T-cell (primary cell): ENCODE measurements at regions not wholly inside any gene's neighbourhood (a gene's known extent, or its start where the extent isn't known, plus 50 kb on each side); places are given as distances from the start of the nearest gene placed in this dataset.

Experiments used
- ATAC-seq, 4 experiments: fragments of 200-7000 bp in 3 of 4; fragments of 150-1000 bp in 1 of 4; cut with Tn5 transposase; replicated peaks in 1 of 4; 1 replicate in 3 of 4; 2 replicates in 1 of 4; pipeline ENCODE4 v1.10.0; 2021; ENCODE audit warnings: moderate library complexity in 3 of 4, mild to moderate bottlenecking in 2 of 4, moderate number of reproducible peaks in 1 of 4
- CTCF ChIA-PET, 2 donors: fragments of 300-600 bp; sonication (Branson Sonifier 250); formaldehyde crosslinking; loops; one replicate each; lab custom pipeline; 2022; ENCODE audit warnings: antibody characterized with exemption in 2 of 2; lab: Charles Lee
- POLR2A ChIA-PET, 2 donors: fragments of 300-600 bp; sonication (Branson Sonifier 250); formaldehyde crosslinking; loops; one replicate each; lab custom pipeline; 2022; ENCODE audit warnings: antibody characterized with exemption in 2 of 2; lab: Charles Lee
- DNase-seq, 35 experiments: peaks; one replicate each; pipeline versions ENCODE4 v3.0.0 to v3.0.0-alpha.2; 2013 to 2023
- H3K27ac ChIP-seq: one replicate; pipeline ENCODE4 v1.5.1; 2013; ENCODE audit warnings: low read length
- H3K27me3 ChIP-seq, 2 experiments: replicated peaks in 1 of 2; 1 replicate in 1 of 2; 2 replicates in 1 of 2; pipeline versions ENCODE4 v1.6.1 to v1.7.0; 2013; ENCODE audit warnings: low read length in 1 of 2, mixed read lengths in 1 of 2; ENCODE audit not compliant: control insufficient read depth in 2 of 2, insufficient read depth in 2 of 2; ENCODE audit errors: extremely low read depth in 1 of 2
- H3K36me3 ChIP-seq, 2 donors: 1 replicate in 1 of 2; 2 replicates in 1 of 2; pipeline versions ENCODE4 v1.6.1 to v1.7.0; 2013; ENCODE audit warnings: low read length in 1 of 2; ENCODE audit not compliant: control insufficient read depth in 2 of 2, insufficient read depth in 1 of 2; ENCODE audit errors: extremely low read depth in 1 of 2
- H3K4me1 ChIP-seq, 2 experiments: 1 replicate in 1 of 2; 2 replicates in 1 of 2; pipeline versions ENCODE4 v1.6.1 to v1.7.0; 2013; ENCODE audit warnings: low read length in 2 of 2, mixed read lengths in 1 of 2; ENCODE audit not compliant: insufficient read depth in 2 of 2, control insufficient read depth in 1 of 2; ENCODE audit errors: extremely low read depth in 1 of 2
- H3K4me3 ChIP-seq, 2 donors: 1 replicate in 1 of 2; 2 replicates in 1 of 2; pipeline versions ENCODE4 v1.5.1 to v1.7.0; 2013; ENCODE audit warnings: mild to moderate bottlenecking in 2 of 2, low read length in 1 of 2, moderate library complexity in 1 of 2; ENCODE audit not compliant: control insufficient read depth in 1 of 2; ENCODE audit errors: extremely low read depth in 1 of 2
- H3K9me3 ChIP-seq: 2 replicates; pipeline ENCODE4 v1.7.0; 2013
- H3K27ac Mint-ChIP-seq, 2 donors: one replicate each; pipeline ENCODE4 v1.8.0; 2020 to 2021; ENCODE audit warnings: mild to moderate bottlenecking in 2 of 2, mixed read lengths in 2 of 2
- H3K27me3 Mint-ChIP-seq, 2 donors: one replicate each; pipeline ENCODE4 v1.8.0; 2021 to 2022; ENCODE audit warnings: mixed read lengths in 2 of 2
- H3K36me3 Mint-ChIP-seq: one replicate; pipeline ENCODE4 v1.8.0; 2021; ENCODE audit warnings: mixed read lengths
- H3K4me1 Mint-ChIP-seq, 3 donors: one replicate each; pipeline ENCODE4 v1.8.0; 2020 to 2022; ENCODE audit warnings: mixed read lengths in 3 of 3, mild to moderate bottlenecking in 1 of 3
- H3K4me3 Mint-ChIP-seq, 3 donors: one replicate each; pipeline ENCODE4 v1.8.0; 2020 to 2022; ENCODE audit warnings: mild to moderate bottlenecking in 3 of 3, mixed read lengths in 3 of 3, moderate library complexity in 3 of 3
- H3K9me3 Mint-ChIP-seq, 3 donors: one replicate each; pipeline ENCODE4 v1.8.0; 2020 to 2022; ENCODE audit warnings: mixed read lengths in 3 of 3
- WGBS: methylation state at CpG from one replicate; pipeline ENCODE4 v1.1.5; 2013; ENCODE audit warnings: missing lambda C conversion rate; ENCODE audit not compliant: insufficient coverage; 5-methylcytosine and 5-hydroxymethylcytosine counted together

- Histone ChIP-seq H3K27ac (no peak overlapping the region), H3K36me3 (no peaks in the 10 kb centered on the region), H3K4me1 (peaks cover 1 to 2% of the 10 kb centered on the region in 2 experiments), H3K9me3 (no peaks in the 10 kb centered on the region), H3K4me3 (no peak overlapping the region), H3K27me3 (no peaks in the 10 kb centered on the region)
- H3K4me1 Mint-ChIP-seq = peaks cover 0 to 6% (median under 1%) of the 10 kb centered on the region in 3 donors
- ChIA-PET POLR2A (no interaction called here), CTCF (no interaction called here)
- DNase-seq (no peak), ATAC-seq (no peak)
- H3K36me3 Mint-ChIP-seq = no peaks in the 10 kb centered on the region
- H3K27ac Mint-ChIP-seq = no peak overlapping the region
- WGBS = no CpG with 5 or more reads among the region's 4 CpGs
- H3K4me3 Mint-ChIP-seq = no peak overlapping the region
- no peaks in the 10 kb centered on the region for H3K27me3 Mint-ChIP-seq
- H3K9me3 Mint-ChIP-seq = peaks cover 0 to 9% (median 8%) of the 10 kb centered on the region in 3 donors
These were observed 376.6 kb upstream of the TRIB2 start for GRCh38 chr2:12340164-12340563.

- no peak overlapping the region for H3K4me3 Mint-ChIP-seq
- no peak for ATAC-seq
- H3K9me3 Mint-ChIP-seq = peaks cover 0 to 10% (median 8%) of the 10 kb centered on the region in 3 donors
- no peaks in the 10 kb centered on the region for H3K36me3 Mint-ChIP-seq
- H3K4me1 ChIP-seq = no peaks in the 10 kb centered on the region
- CTCF ChIA-PET = no interaction called here
- no peaks in the 10 kb centered on the region for H3K9me3 ChIP-seq
- no peaks in the 10 kb centered on the region for H3K27me3 Mint-ChIP-seq
- no peaks in the 10 kb centered on the region for H3K27me3 ChIP-seq
- H3K27ac Mint-ChIP-seq = no peak overlapping the region
- WGBS = no CpG with 5 or more reads among the region's 1 CpG
- no peak for DNase-seq
- H3K36me3 ChIP-seq = no peaks in the 10 kb centered on the region
- no peak overlapping the region for H3K4me3 ChIP-seq
- peaks cover 0 to 6% (median 0%) of the 10 kb centered on the region in 3 donors for H3K4me1 Mint-ChIP-seq
- H3K27ac ChIP-seq = no peak overlapping the region
- POLR2A ChIA-PET = no interaction called here
These were observed 375.5 kb upstream of the TRIB2 start for GRCh38 chr2:12341215-12341614.

- Histone ChIP-seq H3K9me3 (no peaks in the 10 kb centered on the region), H3K4me3 (no peak overlapping the region), H3K4me1 (no peaks in the 10 kb centered on the region), H3K27me3 (no peaks in the 10 kb centered on the region), H3K36me3 (no peaks in the 10 kb centered on the region), H3K27ac (no peak overlapping the region)
- ATAC-seq (no peak), DNase-seq (no peak)
- Mint-ChIP-seq H3K9me3 (peaks cover 0 to 10% (median 8%) of the 10 kb centered on the region in 3 donors), H3K4me3 (no peak overlapping the region), H3K27me3 (no peaks in the 10 kb centered on the region), H3K4me1 (peaks cover 0 to 6% (median 0%) of the 10 kb centered on the region in 3 donors), H3K36me3 (no peaks in the 10 kb centered on the region), H3K27ac (no peak overlapping the region)
- 94% methylated on average over 3 of the region's 3 CpGs for whole genome bisulfite sequencing
- CTCF ChIA-PET = no interaction called here
- POLR2A ChIA-PET = no interaction called here
These were observed 374.8 kb upstream of the TRIB2 start for GRCh38 chr2:12341920-12342319.

DNA sequence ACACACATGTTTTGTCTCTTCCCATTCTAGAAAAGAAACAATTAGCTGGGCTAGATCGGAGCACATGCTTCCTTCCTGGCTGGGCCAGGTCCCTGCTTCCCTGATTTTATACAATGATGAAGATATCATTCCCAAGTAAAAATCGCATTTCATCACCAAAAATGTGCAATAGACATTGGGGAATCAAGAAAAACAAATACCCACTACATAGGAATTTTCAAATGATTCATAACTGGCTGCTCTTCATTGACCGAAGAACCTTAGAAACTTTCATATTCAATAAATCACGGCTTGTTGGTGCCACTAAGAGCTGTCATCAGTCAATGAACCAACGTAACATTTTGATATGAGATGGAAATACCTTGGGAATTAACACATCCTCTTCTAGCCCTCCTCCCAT, 373.6 kb upstream of the TRIB2 start:
- Mint-ChIP-seq H3K27me3 (no peaks in the 10 kb centered on the region), H3K36me3 (no peaks in the 10 kb centered on the region), H3K4me1 (peaks cover 0 to 6% (median 0%) of the 10 kb centered on the region in 3 donors), H3K9me3 (peaks cover 0 to 10% (median 8%) of the 10 kb centered on the region in 3 donors), H3K27ac (no peak overlapping the region), H3K4me3 (no peak overlapping the region)
- ChIA-PET POLR2A (no interaction called here), CTCF (no interaction called here)
- H3K27me3 ChIP-seq = no peaks in the 10 kb centered on the region
- DNase-seq = no peak
- no peaks in the 10 kb centered on the region for H3K4me1 ChIP-seq
- no peak for ATAC-seq
- H3K27ac ChIP-seq = no peak overlapping the region
- 83% methylated on average over 2 of the region's 5 CpGs for WGBS
- H3K36me3 ChIP-seq = no peaks in the 10 kb centered on the region
- H3K9me3 ChIP-seq = no peaks in the 10 kb centered on the region
- no peak overlapping the region for H3K4me3 ChIP-seq

DNA sequence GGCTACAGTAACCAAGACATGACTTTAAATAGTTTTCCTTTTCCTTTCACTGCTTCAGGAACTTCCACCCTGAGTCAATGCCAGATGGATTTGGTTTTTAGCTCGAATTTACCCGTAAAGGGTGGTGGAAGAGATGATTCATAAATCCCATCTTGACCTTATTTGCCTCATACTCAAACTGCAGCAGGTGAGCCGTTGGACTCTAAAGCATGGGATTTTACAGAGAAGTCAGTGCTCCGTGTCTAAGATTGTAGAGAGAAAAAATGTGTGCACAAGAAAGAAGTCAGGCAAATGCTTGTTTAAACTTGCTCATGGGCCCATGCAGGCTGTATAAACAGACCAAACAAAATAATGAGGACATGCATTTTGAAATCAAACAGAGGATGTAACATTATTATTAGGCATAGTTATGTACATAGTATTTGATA, 369.7 kb upstream of the TRIB2 start:
- DNase-seq (no peak), ATAC-seq (no peak)
- Histone ChIP-seq H3K4me3 (no peak overlapping the region), H3K4me1 (no peaks in the 10 kb centered on the region), H3K9me3 (no peaks in the 10 kb centered on the region), H3K27ac (no peak overlapping the region), H3K27me3 (no peaks in the 10 kb centered on the region), H3K36me3 (no peaks in the 10 kb centered on the region)
- ChIA-PET POLR2A (no interaction called here), CTCF (no interaction called here)
- no peaks in the 10 kb centered on the region for H3K36me3 Mint-ChIP-seq
- WGBS = no CpG with 5 or more reads among the region's 4 CpGs
- peaks cover 0 to 10% (median 5%) of the 10 kb centered on the region in 3 donors for H3K9me3 Mint-ChIP-seq
- no peaks in the 10 kb centered on the region for H3K27me3 Mint-ChIP-seq
- H3K4me3 Mint-ChIP-seq = no peak overlapping the region
- H3K4me1 Mint-ChIP-seq = no peaks in the 10 kb centered on the region
- H3K27ac Mint-ChIP-seq = no peak overlapping the region

- H3K4me1 ChIP-seq = no peaks in the 10 kb centered on the region
- no peaks in the 10 kb centered on the region for H3K36me3 ChIP-seq
- Mint-ChIP-seq H3K27ac (no peak overlapping the region), H3K27me3 (no peaks in the 10 kb centered on the region), H3K9me3 (peaks cover 0 to 5% (median 5%) of the 10 kb centered on the region in 3 donors), H3K36me3 (no peaks in the 10 kb centered on the region), H3K4me1 (no peaks in the 10 kb centered on the region), H3K4me3 (no peak overlapping the region)
- H3K4me3 ChIP-seq = no peak overlapping the region
- no CpG with 5 or more reads among the region's 3 CpGs for WGBS
- H3K27ac ChIP-seq = no peak overlapping the region
- ChIA-PET POLR2A (no interaction called here), CTCF (no interaction called here)
- H3K9me3 ChIP-seq = no peaks in the 10 kb centered on the region
- H3K27me3 ChIP-seq = no peaks in the 10 kb centered on the region
- no peak for ATAC-seq
- no peak for DNase-seq
These were observed 368.5 kb upstream of the TRIB2 start for GRCh38 chr2:12348216-12348615.

- H3K27ac ChIP-seq = no peak overlapping the region
- no peaks in the 10 kb centered on the region for H3K4me1 ChIP-seq
- Mint-ChIP-seq H3K4me3 (no peak overlapping the region), H3K27ac (no peak overlapping the region), H3K9me3 (peaks cover 0 to under 1% (median 0%) of the 10 kb centered on the region in 3 donors), H3K27me3 (no peaks in the 10 kb centered on the region), H3K36me3 (no peaks in the 10 kb centered on the region), H3K4me1 (no peaks in the 10 kb centered on the region)
- DNase-seq (no peak), ATAC-seq (no peak)
- WGBS = 100% methylated on average over 2 of the region's 4 CpGs
- POLR2A ChIA-PET = no interaction called here
- H3K36me3 ChIP-seq = no peaks in the 10 kb centered on the region
- H3K9me3 ChIP-seq = no peaks in the 10 kb centered on the region
- CTCF ChIA-PET = no interaction called here
- no peaks in the 10 kb centered on the region for H3K27me3 ChIP-seq
- no peak overlapping the region for H3K4me3 ChIP-seq
These were observed 365.9 kb upstream of the TRIB2 start for GRCh38 chr2:12350821-12351220.
